ENCODE measurements at regions not wholly inside any gene's neighbourhood (a gene's known extent, or its start where the extent isn't known, plus 50 kb on each side); places are given as distances from the start of the nearest gene placed in this dataset.

GRCh38 chr2:177314722-177315264 is 50.3 kb upstream of the NFE2L2 start:
- no peaks in the 10 kb centered on the region for H3K27me3 ChIP-seq (ENCODE audit: control insufficient read depth, low read length)
- H3K36me3 ChIP-seq (ENCODE audit: control insufficient read depth, low read length), result no peaks in the 10 kb centered on the region
- peaks cover 3% of the 10 kb centered on the region; the same call in 1 of the 2 replicates for H3K4me1 ChIP-seq (ENCODE audit: control insufficient read depth, low read length)
- H3K4me2 ChIP-seq (ENCODE audit: low read length), result no peak overlapping the region
- no peaks in the 10 kb centered on the region for H3K79me2 ChIP-seq (ENCODE audit: control insufficient read depth, low read length)
- no peaks in the 10 kb centered on the region for H3K9me2 ChIP-seq (replicated peaks; ENCODE audit: control insufficient read depth, low read length)
- TF ChIP-seq, protein P1, sequence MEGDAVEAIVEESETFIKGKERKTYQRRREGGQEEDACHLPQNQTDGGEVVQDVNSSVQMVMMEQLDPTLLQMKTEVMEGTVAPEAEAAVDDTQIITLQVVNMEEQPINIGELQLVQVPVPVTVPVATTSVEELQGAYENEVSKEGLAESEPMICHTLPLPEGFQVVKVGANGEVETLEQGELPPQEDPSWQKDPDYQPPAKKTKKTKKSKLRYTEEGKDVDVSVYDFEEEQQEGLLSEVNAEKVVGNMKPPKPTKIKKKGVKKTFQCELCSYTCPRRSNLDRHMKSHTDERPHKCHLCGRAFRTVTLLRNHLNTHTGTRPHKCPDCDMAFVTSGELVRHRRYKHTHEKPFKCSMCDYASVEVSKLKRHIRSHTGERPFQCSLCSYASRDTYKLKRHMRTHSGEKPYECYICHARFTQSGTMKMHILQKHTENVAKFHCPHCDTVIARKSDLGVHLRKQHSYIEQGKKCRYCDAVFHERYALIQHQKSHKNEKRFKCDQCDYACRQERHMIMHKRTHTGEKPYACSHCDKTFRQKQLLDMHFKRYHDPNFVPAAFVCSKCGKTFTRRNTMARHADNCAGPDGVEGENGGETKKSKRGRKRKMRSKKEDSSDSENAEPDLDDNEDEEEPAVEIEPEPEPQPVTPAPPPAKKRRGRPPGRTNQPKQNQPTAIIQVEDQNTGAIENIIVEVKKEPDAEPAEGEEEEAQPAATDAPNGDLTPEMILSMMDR (IDR thresholded peaks at IDR 0.05; ENCODE audit: low read depth, low read length, poor library complexity, severe bottlenecking), result no peak
- TF ChIP-seq EZH2phosphoT487 (IDR thresholded peaks at IDR 0.05; ENCODE audit: borderline replicate concordance, low read length), result no peak
- H3K9me3 ChIP-seq (ENCODE audit: control insufficient read depth, insufficient read depth, low read length), result no peaks in the 10 kb centered on the region
- H3K27ac ChIP-seq (ENCODE audit: low read depth, low read length), result no peak overlapping the region
- H3F3A ChIP-seq (ENCODE audit: control insufficient read depth, insufficient read depth), result no peaks in the 10 kb centered on the region
- H4K20me1 ChIP-seq (ENCODE audit: control insufficient read depth, insufficient read depth, low read depth, low read length), result no peaks in the 10 kb centered on the region
- H3K4me3 ChIP-seq (ENCODE audit: low read length), result no peak overlapping the region

GRCh38 chr2:177315364-177315763 is 50.8 kb upstream of the NFE2L2 start:
- no peaks in the 10 kb centered on the region for H4K20me1 ChIP-seq (ENCODE audit: control insufficient read depth, insufficient read depth, low read depth, low read length)

DNA sequence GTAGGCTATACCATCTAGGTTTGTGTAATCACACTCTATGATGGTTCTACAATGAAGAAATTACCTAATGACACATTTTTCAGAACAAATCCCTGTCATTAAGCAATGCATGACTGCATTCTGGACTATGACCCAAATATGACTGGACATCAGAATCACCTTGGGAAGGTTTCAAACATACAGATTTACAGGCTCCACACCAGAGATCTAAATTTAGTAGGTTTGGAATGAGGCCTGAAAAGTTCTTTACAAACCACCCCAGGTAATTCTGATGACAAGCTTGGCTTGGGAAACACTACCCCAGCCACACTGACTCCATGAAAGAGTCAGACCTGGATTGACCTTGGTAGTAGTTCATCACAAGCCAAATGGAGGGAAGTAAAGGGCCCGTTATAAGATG is 52.2 kb upstream of the NFE2L2 start:
- peaks cover 3% of the 10 kb centered on the region; the same call in 1 of the 2 replicates for H3K4me1 ChIP-seq (ENCODE audit: control insufficient read depth, low read length)
- H3K4me2 ChIP-seq (ENCODE audit: low read length), result no peak overlapping the region
- H3K36me3 ChIP-seq (ENCODE audit: control insufficient read depth, low read length), result no peaks in the 10 kb centered on the region
- no peak overlapping the region for H3K4me3 ChIP-seq (ENCODE audit: low read length)
- H3K9me3 ChIP-seq (ENCODE audit: control insufficient read depth, insufficient read depth, low read length), result no peaks in the 10 kb centered on the region
- H3K27ac ChIP-seq (ENCODE audit: low read depth, low read length), result no peak overlapping the region
- H3F3A ChIP-seq (ENCODE audit: control insufficient read depth, insufficient read depth), result no peaks in the 10 kb centered on the region
- TF ChIP-seq EZH2phosphoT487 (IDR thresholded peaks at IDR 0.05; ENCODE audit: borderline replicate concordance, low read length), result no peak
- TF ChIP-seq, protein P1 (IDR thresholded peaks at IDR 0.05; ENCODE audit: low read depth, low read length, poor library complexity, severe bottlenecking), result no peak
- H3K27me3 ChIP-seq (ENCODE audit: control insufficient read depth, low read length), result no peaks in the 10 kb centered on the region
- H3K9me2 ChIP-seq (replicated peaks; ENCODE audit: control insufficient read depth, low read length), result no peaks in the 10 kb centered on the region
- no peaks in the 10 kb centered on the region for H4K20me1 ChIP-seq (ENCODE audit: control insufficient read depth, insufficient read depth, low read depth, low read length)
- no peaks in the 10 kb centered on the region for H3K79me2 ChIP-seq (ENCODE audit: control insufficient read depth, low read length)

More at GRCh38 chr2:177315364-177315763, 50.8 kb upstream of the NFE2L2 start:
- no peaks in the 10 kb centered on the region for H3K36me3 ChIP-seq (ENCODE audit: control insufficient read depth, low read length)
- no peaks in the 10 kb centered on the region for H3K27me3 ChIP-seq (ENCODE audit: control insufficient read depth, low read length)
- TF ChIP-seq, protein P1 (IDR thresholded peaks at IDR 0.05; ENCODE audit: low read depth, low read length, poor library complexity, severe bottlenecking), result no peak
- TF ChIP-seq EZH2phosphoT487 (IDR thresholded peaks at IDR 0.05; ENCODE audit: borderline replicate concordance, low read length), result no peak
- no peak overlapping the region for H3K4me2 ChIP-seq (ENCODE audit: low read length)
- H3F3A ChIP-seq (ENCODE audit: control insufficient read depth, insufficient read depth), result no peaks in the 10 kb centered on the region
- no peaks in the 10 kb centered on the region for H3K9me3 ChIP-seq (ENCODE audit: control insufficient read depth, insufficient read depth, low read length)
- no peaks in the 10 kb centered on the region for H3K9me2 ChIP-seq (replicated peaks; ENCODE audit: control insufficient read depth, low read length)
- no peaks in the 10 kb centered on the region for H3K79me2 ChIP-seq (ENCODE audit: control insufficient read depth, low read length)
- H3K4me3 ChIP-seq (ENCODE audit: low read length), result no peak overlapping the region
- H3K27ac ChIP-seq (ENCODE audit: low read depth, low read length), result no peak overlapping the region
- peaks cover 3% of the 10 kb centered on the region; the same call in 1 of the 2 replicates for H3K4me1 ChIP-seq (ENCODE audit: control insufficient read depth, low read length)
